GM04504 (cell line): ENCODE measurements at regions not wholly inside any gene's neighbourhood (a gene's known extent, or its start where the extent isn't known, plus 50 kb on each side); places are given as distances from the start of the nearest gene placed in this dataset.
A peak's percentile ranks its signal among the peaks of the same experiment; 100 is the strongest.

Experiments used
- DNase-seq: peaks from one replicate; pipeline ENCODE4 v3.0.0-alpha.2; 2012; ENCODE audit warnings: low read depth

DNA sequence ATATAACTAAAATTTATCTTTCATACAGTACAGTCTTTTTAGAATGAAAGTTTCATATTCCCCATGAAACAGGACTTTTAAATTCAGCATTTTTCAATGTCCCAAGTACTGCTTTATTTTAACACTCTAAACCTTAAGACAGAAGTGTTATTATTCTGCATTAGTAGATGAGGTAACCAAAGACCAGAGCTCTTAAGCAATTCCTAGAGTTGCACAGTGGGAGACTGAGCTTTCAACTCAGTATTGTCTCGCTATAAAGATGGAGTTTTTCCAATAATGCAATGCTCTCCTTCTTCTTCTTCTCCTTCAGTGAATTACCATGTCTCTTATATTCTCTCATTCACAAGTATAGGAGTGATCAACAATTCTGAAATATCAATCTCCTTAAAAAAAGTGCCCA lies 479.7 kb downstream of the CETN3 start:
- no peak for DNase-seq

DNA sequence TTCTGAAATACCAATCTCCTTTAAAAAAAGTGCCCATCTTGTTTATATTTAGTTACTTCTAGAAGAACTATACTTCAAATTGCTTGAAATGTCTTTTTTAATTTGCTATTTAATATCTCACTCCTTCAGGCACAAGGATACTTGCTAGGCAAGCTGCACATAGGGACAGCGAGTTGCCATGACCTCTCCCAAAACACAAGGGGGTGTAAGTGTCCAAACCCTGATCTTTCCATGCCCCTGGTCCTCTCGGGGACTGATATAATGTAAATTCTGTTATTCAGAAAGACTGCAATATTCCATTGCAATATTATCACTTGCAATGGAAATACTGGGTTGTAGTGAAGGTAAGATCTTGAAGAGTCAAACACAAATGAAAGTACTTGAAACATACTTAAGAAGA lies 480.4 kb downstream of the CETN3 start:
- DNase-seq: no peak

DNA sequence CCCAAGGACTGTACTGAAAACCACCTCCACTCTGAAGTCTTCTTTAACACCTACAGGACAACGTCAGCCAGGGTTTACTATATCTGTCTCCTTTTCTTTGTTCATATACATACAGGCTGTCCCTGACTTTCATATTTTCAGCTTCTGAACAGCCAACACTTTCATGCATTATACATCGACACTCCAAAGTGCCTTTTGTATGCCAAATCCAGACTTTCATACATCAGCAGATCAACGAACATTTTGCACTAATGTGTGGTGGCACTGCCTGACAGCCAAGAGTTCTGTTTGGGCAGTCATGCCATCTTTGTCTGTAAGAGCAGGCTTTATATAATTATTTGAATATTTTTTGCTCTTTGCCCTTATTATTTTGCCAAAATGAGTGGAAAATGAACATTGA lies 487.4 kb downstream of the CETN3 start:
- no peak for DNase-seq

DNA sequence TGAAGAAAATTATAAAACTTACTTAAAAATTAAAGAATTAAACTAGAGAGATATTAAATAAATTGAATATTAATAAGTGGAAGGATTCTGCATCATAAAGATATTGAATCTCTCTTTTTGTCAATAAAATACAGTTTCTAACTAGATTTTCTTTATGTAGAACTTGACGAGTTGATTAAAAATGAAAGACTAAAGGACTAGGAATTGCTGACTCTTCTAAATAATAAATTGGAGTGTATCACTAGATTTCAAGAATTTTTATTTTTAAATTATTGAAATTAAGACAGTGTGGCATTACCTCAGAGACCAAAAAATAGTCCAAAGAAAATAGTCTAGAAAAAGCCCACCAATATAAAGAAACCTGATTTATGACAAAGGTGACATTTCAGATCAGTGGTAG lies 492.4 kb downstream of the CETN3 start:
- DNase-seq: no peak

DNA sequence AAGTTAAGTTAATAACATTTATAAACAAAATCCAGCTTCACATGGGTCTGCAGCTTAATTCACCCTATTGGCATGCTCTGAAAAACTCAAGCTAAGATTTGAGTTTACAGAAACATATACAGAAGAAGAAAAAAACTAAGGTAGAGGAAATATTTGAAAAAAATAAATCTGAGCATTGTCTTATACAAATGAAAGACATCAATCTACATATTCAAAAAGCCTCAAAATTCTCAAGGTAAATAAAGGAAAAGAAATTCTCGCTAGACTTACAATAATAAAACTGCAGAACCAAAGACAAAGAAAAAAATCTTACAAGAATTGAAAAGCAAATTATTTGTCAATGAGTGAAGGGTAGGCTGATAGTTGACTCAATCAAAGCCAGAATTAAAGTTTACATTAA lies 493.4 kb downstream of the CETN3 start:
- DNase-seq: no peak

DNA sequence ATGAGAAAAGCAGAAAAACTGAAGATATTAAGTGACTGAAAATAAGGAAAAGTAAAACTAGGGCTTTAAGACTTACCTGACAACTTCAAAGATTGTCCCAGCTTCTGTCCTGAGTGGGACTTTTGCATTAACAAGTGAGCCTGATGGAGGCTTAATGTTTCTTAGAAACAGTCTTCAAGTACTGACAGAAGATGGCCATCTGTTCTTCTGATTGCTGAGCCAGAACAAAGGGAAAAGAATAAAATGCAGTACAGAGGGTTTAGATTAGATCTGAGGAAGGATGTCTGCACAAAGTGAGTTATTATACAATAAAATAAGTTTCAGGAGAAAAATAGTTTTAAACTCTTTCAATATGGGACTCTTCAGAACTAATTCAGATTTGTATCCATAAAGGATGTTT lies 500.7 kb downstream of the CETN3 start:
- DNase-seq: no peak

DNA sequence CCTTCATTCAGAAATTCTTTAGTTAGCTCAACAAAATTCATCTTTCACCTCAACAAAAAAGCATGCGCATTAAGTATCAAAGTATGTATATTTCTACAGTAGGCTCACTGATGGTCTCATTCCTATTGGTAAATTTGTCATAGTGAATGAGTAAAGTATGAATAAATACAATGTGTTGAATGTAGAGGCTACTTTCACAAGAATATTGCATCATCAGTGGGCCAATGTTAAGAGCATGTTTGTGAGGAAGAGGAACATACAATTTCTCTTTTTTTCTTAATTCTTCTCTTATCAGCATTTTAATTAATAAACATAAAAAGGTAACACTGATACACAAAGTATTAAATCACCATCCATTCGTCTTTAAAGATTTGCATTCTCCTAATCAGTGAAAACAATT lies 505.1 kb downstream of the CETN3 start:
- DNase-seq: no peak

DNA sequence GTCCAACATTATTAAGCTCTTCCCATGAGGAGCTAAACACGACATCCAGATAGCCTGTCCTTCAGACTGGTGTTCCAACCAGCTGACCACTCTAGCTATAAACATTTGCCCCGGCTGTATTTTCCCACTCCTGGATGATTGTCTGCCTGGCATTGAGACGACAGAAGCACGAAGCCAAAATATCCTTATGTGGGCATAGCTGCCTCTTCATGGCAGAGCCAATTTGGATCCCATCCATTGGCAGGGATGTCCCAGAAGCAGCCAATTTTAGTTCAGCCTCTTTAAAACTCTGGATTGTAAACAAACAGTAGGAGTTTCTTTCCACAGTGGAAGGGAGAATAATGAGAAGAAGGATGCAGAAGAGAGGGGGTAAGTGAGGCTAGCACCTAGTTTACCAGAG lies 507.6 kb downstream of the CETN3 start:
- no peak for DNase-seq

DNA sequence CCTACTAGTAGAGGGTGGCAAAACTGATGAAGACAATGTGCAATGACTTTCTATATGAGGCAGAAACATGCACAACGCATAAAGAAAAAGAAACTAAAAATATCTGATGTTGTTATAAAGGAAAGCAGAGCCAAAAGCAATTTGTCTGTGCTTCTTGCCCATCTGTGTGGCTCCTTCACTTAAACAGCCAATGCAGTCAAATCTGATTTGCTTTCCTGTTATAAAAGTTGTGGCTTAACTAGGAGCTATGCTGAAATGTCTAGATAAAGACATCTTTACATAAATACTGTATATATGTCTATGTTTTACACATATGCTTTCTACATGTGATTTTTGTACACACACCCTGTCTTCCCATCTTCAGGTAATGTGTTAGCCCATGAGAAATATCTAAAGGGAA lies 508.2 kb downstream of the CETN3 start:
- no peak for DNase-seq

DNA sequence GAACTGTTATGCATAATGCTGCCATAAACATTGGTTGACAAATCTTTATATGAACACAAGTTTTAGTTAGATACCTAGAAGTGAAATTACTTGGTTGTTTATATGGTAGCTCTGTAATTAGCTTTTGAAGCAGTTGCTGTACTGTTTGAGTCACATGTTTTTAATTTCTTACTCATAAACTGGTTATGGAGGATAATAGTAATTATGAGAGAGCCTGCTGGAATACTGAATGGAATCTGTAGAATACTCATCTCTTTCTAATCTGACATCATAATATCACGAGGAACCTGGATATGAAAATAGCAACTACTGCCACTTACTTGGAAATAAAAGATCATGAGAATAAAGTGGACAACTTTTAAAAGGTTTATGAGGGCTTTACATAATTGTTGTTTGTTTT lies 509.2 kb downstream of the CETN3 start:
- no peak for DNase-seq

DNA sequence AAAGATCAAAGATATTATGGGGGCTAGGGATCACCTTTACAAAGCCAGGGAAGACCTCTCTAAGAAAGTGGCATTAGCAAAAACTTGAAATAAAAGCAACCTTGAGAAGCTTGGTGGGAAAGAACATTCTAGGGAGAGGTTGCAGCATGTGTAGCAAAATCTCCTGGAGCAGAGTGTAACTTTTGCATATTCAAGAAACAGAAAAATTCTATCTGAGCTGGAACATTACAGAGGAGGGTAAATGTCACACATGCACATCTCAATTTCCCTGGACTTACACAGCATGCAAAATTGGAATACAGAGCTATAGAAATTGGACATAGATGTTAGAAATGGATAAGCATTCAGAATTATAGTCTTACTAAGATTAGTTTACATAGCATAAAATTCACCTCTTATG lies 510.0 kb downstream of the CETN3 start:
- no peak for DNase-seq

DNA sequence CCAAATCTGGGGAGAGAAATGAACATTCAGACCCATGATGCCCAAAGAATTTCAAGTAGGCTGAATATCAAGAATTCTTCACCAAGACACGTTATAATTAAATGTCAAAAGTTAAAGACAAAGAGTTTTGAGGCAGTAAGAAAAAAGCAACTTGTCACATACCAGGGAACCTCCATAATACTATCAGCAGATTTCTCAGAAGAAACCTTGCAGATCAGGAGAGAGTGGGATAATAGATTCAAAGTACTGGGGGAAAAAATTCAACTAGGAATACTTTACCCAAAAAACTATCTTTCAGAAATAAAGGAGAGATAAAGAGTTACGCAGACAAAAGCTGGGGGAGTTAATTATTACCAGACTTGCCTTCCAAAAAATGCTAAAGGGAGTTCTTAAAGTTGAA lies 516.0 kb downstream of the CETN3 start:
- no peak for DNase-seq

DNA sequence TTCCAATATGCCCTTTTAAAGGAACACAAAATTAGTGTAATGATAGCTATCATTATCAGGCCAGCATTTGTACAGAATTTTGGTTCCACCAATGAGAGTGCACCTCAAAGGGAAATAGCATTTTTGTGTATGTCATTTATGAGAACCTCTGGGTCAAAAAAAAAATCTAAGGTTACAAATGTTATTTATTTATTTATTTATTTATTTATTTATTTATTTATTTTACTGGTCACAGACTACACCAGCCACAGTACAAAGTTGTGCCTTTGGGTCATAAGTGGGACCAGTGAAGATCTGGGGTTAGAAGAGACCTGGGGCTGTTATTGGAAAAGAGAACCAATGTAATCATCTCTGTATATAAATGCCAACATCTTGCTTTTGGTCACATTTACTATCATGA lies 523.9 kb downstream of the CETN3 start:
- DNase-seq: no peak

DNA sequence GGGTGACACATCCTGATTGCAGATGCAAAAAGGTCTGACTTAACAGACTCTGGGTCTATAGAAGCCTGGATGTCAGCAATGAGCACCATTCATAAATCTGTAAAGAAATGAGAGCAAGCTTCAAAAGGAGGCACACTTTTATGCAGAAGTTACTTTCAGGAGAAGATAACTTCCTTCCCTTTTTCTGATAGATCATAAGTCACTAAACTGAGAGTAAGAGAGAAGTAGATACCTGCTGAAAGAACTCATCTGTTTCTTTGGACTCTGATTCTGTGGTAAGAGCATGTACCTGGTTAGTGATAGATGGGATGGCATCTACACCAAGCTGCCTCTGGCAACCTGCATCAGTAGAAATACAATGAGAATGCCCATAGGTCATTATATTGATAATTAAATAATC lies 525.6 kb downstream of the CETN3 start:
- no peak for DNase-seq

DNA sequence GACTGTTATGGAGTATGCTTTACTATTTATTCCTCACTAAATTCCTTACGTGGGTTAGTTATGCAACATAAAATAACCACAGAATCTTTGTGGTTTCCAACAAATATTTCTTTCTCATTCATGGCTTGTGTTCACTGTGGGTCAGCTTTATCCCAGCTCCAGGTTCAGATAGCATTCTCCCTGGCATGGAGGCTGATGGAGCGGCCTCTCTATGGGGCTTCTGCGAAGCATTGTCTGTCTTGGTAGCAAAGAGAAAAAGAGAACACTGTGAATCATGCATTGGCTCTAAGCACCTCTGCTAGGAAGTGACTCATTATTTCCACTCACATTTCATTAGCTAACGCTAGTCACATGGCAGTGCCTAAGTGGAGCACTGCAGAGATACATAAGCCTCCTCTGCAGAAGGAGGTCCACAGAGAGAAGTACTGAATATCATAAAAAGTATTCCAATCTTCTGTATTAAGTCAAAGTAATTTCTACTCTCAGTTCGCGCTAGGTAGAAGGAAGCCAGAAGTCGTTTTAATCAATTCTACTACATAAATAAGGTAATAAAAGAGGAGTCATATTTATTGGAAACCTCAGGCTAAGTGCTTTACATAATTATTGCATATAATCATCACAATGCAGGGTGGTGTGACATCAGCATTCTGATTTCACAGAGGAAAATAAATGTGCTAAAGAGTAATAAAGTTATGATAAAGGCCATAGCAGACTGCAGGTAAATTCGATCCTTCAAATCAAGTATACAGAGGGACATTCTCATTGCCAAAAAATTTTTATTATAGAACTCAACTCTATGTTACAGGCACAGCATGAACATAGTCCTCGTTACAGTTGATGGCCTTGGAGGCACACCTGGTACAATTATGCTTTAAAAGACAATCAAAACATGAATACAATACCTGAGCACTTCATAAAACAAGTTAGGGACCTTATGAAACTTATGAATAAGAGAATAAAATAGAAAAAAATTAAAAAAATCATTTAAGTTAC lies 531.1 kb downstream of the CETN3 start:
- peak; percentile 20 for DNase-seq

DNA sequence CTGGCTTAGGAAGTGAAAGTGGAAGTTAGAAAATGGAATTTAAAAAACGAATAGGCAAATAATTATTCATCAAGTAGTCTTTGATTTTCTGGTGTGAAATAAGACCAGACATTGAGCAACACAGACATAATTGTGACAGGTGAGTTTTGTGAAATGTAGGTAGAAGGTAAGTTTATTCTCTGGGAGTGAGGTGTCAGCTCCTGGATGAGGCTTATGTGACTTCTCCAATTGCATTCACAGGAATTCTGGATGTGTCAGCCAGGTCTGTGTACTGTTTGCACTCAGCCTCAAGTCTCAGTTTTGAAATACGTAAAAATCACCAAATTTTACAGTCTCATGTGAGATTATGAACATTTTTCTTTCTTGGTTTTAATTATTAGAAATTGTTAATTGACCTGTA lies 537.6 kb downstream of the CETN3 start:
- no peak for DNase-seq

DNA sequence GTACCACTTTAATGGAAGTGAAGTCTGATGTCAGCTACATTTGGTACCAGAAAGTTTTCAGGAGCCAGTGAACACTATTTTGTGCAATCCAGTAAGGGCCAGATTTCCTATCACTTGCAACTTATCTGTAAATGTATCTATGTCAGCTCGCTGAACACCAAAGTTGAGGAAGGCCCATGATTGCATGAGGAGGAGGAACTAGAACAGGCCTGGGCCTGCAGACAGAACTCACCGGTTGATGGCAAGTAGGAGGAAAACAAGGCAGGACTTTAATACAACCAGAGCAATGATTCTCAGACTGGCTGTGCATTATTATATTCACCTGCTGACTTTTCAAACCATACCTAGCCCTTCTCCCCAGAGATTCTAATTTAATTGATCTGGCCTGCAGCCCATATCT lies 540.2 kb downstream of the CETN3 start:
- no peak for DNase-seq

DNA sequence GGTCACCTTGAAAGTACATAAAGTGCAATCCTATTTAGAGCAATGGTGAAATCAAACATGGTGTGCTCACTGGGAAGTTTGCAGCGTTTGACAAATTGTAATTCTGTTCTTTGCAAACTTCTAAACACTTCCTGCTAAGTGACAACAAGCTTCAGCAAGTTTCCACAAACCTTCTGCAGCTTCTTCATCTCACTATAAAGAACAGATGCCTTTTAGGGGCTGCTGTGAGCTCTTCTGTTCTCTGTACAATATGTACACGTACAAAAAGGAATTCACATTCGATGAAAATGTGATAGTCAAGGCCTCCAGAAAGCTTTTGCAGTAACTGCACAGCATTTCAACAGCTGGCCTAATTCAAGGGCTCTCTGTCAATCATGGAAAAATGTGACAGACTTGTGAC lies 543.1 kb downstream of the CETN3 start:
- no peak for DNase-seq

DNA sequence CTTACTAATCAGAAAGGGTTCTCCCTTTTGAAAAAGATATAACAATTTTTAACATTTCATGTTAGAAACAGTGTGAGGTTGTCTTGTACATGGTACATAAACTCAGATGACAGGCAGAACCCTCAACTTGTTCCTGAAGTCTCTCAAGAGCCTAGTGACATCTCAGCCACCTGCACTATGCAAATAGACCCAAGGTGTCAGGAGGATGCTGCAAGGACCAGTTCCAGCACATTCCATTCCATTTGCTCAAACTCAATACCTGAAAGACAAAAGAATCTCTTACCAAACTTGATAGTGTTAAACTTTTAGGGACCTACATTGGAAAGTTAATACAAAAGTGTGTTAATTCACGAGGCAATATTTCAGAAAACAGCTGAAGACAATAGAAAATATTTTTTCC lies 544.6 kb downstream of the CETN3 start:
- DNase-seq: no peak

DNA sequence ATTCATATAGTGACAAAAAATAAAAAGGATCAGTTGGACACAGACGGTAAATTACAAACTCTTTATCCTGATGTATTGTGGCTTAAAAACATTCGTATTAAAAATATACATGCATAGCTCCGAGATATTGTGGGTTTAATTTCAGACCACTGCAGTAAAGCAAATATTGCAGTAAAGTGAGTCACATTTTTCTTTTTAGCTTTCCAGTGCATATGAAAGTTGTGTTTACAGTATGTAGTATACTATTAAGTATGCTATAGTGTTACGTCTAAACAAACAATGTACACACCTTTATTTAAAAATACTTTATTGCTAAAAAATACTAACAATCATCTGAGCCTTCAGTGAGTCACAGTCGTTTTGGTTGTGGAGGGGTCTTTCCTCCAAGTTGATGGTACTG lies 551.8 kb downstream of the CETN3 start:
- no peak for DNase-seq

DNA sequence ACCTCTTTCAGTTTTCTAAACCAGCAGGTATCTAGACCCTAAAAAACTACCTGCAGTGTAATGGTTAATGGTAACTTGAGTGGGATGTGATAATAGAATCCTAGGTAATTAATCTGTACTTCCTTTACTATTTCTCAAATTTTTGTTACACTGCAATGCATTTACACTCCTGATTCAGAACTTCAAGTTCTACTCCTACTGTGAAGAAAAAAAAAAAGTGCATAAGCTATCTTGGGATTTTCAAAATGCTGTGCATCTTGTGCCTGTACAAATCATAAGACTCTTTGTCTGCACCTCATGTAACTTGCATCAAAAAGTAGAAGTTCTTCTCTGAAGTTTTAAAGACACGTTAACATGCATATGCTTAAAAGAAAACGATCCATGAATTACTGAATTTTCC lies 554.1 kb downstream of the CETN3 start:
- DNase-seq: no peak

DNA sequence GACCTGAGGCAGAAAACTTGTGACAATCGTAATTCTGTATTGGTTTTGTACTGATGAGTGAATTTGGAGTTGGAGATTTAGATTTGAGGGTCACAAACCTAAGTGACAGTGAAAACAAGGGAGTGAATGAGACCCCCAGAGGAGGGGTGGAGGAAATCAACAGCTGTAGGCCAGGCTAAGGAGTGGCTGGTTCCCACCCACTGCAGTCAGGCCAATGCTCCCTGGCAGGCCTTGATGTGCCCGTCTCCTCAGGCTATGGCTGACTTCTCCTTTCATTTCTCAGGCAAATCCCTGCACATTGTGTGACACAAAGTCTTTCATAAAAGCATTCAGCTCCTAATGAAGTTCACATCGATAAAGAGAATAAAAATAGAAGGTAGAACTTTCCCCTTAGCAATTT lies 557.6 kb downstream of the CETN3 start:
- no peak for DNase-seq

DNA sequence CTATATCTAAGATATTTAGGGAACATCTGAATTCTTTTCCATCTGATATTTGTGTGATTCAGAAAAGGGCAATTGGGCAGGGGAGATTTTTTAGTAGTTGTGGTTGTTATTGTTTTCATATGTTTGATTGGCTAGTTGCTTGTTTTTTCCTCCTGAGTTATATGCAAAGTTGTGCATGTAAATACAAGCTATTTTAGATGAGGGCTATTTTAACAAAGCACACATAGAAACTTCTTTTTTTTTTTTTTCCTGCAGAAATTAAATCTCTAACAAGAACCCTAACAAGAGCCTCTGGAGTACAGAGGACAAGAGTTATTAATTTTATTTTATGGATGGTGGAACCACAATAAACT lies 559.1 kb downstream of the CETN3 start:
- DNase-seq: no peak

DNA sequence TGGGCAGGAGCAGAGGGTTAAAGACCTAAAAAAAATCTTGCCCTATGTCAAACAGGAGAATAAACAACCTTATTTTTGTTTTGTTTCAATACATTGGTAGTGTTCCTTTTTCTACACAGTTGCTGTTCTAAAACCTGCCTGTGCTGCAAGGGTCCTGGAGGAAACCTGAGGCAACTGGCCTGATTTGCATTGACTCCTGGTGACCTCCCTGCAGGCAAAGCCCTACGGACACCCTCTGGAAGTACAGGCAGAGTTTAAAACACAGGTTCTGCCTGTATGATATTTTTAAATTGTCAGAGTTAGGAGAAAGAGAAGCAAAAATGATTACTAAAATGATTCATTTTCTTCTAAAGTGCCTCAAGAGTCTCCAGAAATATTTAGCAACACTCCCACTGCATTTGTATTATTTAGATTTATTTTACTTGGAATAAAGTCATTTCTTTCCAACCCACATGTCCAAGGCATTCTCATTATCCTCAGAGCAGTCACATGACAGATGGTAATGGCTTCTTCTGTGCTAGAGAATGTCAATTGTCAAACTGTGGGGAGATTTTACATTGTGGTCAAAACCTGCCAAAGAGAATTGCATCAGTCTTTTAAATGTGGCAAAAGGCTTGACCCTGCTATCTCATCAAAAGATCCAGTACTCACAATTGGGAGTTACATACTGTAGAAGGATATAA lies 559.6 kb downstream of the CETN3 start:
- DNase-seq: no peak
